ENCODE measurements at regions not wholly inside any gene's neighbourhood (a gene's known extent, or its start where the extent isn't known, plus 50 kb on each side); places are given as distances from the start of the nearest gene placed in this dataset.

- Mint-ChIP-seq H3K27me3 (ENCODE audit: low read depth) (no peaks in the 10 kb centered on the region), H3K9me3 (peaks cover 15% of the 10 kb centered on the region), H3K36me3 (ENCODE audit: low read depth) (no peaks in the 10 kb centered on the region), H3K4me3 (no peak overlapping the region), H3K4me1 (no peaks in the 10 kb centered on the region), H3K27ac (ENCODE audit: unreplicated experiment) (no peak overlapping the region)
- no peak for DNase-seq (ENCODE audit: low read depth, low spot score)
- no peak for TF ChIP-seq CTCF (conservative IDR thresholded peaks at IDR 0.05)
Observed at GRCh38 chr13:90099847-90100246, 1247.6 kb upstream of the MIR17HG start.

- Mint-ChIP-seq H3K27me3 (ENCODE audit: low read depth) (no peaks in the 10 kb centered on the region), H3K4me1 (no peaks in the 10 kb centered on the region), H3K27ac (ENCODE audit: unreplicated experiment) (no peak overlapping the region), H3K36me3 (ENCODE audit: low read depth) (no peaks in the 10 kb centered on the region), H3K4me3 (no peak overlapping the region), H3K9me3 (peaks cover 15% of the 10 kb centered on the region)
- no peak for TF ChIP-seq CTCF (conservative IDR thresholded peaks at IDR 0.05)
- no peak for DNase-seq (ENCODE audit: low read depth, low spot score)
Observed at GRCh38 chr13:90103099-90103784, 1244.2 kb upstream of the MIR17HG start.

- DNase-seq (ENCODE audit: low read depth, low spot score): no peak
- Mint-ChIP-seq H3K27me3 (ENCODE audit: low read depth) (no peaks in the 10 kb centered on the region), H3K9me3 (peaks cover 13% of the 10 kb centered on the region), H3K27ac (ENCODE audit: unreplicated experiment) (no peak overlapping the region), H3K4me1 (no peaks in the 10 kb centered on the region), H3K36me3 (ENCODE audit: low read depth) (no peaks in the 10 kb centered on the region), H3K4me3 (no peak overlapping the region)
- TF ChIP-seq CTCF (conservative IDR thresholded peaks at IDR 0.05): no peak
Observed at GRCh38 chr13:90104764-90105163, 1242.7 kb upstream of the MIR17HG start.

GRCh38 chr13:90105276-90105675 is 1242.2 kb upstream of the MIR17HG start:
- Mint-ChIP-seq H3K27me3 (ENCODE audit: low read depth) (no peaks in the 10 kb centered on the region), H3K27ac (ENCODE audit: unreplicated experiment) (no peak overlapping the region), H3K36me3 (ENCODE audit: low read depth) (no peaks in the 10 kb centered on the region), H3K4me3 (no peak overlapping the region), H3K9me3 (peaks cover 12% of the 10 kb centered on the region), H3K4me1 (no peaks in the 10 kb centered on the region)
- DNase-seq (ENCODE audit: low read depth, low spot score): no peak
- TF ChIP-seq CTCF (conservative IDR thresholded peaks at IDR 0.05): no peak

GRCh38 chr13:90105849-90106496 is 1241.5 kb upstream of the MIR17HG start:
- Mint-ChIP-seq H3K9me3 (peaks cover 10% of the 10 kb centered on the region), H3K4me3 (no peak overlapping the region), H3K27ac (ENCODE audit: unreplicated experiment) (no peak overlapping the region), H3K27me3 (ENCODE audit: low read depth) (no peaks in the 10 kb centered on the region), H3K36me3 (ENCODE audit: low read depth) (no peaks in the 10 kb centered on the region), H3K4me1 (no peaks in the 10 kb centered on the region)
- no peak for DNase-seq (ENCODE audit: low read depth, low spot score)
- no peak for TF ChIP-seq CTCF (conservative IDR thresholded peaks at IDR 0.05)
